Left kidney (tissue), 1 donor: ENCODE measurements at regions not wholly inside any gene's neighbourhood (a gene's known extent, or its start where the extent isn't known, plus 50 kb on each side); places are given as distances from the start of the nearest gene placed in this dataset.
A peak's percentile ranks its signal among the peaks of the same experiment; 100 is the strongest.

ENCODE experiments used
- DNase-seq: peaks from one replicate; pipeline ENCODE4 v3.0.0-alpha.2; 2013

- no peak for DNase-seq
These were observed 205.3 kb upstream of the NAV3 start for GRCh38 chr12:77625441-77625840.

DNA sequence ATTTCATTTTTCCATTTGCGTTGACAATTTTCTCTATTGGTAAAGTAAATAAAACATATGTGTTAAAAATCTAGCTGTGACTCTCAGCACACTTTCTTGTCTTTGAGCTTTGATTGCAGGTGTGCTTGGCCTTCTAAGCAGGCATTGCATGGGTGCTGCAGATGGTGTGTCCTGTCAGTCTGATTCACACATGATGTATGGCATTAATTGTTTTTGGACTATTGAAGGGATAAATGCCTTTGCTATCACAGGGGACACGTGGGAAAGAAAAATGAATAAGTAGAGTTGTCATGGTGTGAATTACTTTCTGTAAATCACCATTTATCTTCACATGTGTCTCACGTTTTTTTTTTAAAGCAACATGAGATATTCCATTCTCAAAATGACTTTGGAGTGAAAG lies 211.3 kb upstream of the NAV3 start:
- no peak for DNase-seq

DNA sequence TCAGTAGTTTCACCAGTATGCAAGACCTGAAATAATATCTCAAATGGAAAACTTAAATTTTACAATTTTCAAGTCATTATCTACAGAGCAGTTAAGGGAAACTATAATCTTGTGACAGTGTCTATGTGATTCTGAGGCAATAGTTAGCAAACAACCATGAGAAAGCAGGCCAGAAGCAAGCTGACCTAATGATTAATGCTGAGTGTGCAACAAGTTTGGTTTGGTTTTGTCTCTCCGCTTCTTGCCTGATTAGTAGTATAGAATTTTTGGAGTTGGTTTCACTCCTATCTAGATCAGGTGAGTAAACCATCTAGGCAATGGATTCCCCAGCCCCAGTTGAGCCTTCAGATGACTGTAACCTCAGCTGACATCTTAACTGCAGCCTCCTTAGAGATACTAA lies 212.9 kb upstream of the NAV3 start:
- no peak for DNase-seq

GRCh38 chr12:77615332-77615731 lies 215.4 kb upstream of the NAV3 start:
- DNase-seq, result no peak

DNA sequence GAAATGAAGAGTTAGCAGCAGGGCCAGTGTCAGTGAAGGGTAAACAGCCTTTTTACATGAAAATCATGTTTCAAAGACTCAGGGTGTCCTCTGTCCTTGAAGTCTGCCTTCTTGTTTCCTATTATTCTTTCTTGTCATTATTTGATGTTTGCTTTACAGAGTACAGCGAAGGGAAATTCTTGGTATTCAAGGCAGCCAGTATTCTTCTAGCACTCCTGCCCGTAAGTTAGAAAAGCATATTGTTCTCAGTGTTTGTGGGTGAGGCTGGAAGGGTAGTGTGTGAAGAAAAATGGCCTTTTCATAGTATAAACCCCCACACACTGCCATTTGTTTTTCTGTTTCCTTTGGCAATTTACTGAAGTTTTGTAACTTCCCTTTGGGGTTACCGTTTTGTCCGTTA lies 217.3 kb upstream of the NAV3 start:
- DNase-seq, result no peak

DNA sequence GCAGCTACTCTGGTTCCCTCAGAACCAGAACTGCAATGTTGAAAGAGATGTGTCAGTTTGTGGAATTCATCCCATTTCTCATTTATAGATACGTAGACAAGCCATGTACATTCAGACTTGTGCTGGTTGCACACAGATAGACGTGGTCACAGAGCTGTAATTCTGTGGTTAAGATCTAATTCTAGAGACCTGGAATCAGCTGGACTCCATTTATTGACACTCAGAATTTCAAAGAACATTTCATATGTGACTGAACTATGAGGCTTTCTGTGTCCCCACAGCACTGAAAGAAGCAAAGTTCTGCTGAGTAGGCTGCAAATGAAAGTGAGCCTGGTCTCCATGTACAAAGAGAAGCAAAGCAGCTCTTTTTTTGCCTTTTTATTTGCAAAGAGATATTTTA lies 220.2 kb upstream of the NAV3 start:
- DNase-seq, result no peak

GRCh38 chr12:77609016-77609415 lies 221.7 kb upstream of the NAV3 start:
- DNase-seq, result no peak

DNA sequence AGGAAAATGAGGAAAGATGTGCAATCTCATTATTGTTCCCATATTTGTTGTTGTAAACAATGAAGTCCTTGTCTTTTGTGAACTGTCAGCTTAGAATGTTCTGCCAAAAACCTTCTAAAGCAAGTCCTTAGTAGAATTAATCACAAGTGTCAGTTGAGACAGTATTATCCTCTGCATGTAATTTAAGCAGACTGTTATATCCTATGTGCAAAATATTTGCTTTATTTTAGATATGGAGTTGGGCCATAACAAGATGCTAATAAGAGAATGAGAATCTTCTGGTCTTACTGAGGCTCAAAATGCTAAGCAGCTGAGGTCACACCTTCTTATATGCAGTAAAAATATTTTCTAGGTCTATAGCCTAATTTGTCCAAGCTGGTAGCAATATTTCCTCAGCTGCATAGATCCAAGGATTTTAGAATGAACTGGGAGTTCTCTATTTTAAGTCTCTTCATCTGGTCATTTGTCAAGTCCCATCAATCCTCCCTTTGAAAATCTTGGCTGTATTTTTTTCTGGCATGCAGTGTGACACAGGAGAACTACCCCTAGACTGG lies 222.3 kb upstream of the NAV3 start:
- peak; percentile 24 for DNase-seq

- DNase-seq, result no peak
These were observed 224.3 kb upstream of the NAV3 start for GRCh38 chr12:77606348-77606747.

DNA sequence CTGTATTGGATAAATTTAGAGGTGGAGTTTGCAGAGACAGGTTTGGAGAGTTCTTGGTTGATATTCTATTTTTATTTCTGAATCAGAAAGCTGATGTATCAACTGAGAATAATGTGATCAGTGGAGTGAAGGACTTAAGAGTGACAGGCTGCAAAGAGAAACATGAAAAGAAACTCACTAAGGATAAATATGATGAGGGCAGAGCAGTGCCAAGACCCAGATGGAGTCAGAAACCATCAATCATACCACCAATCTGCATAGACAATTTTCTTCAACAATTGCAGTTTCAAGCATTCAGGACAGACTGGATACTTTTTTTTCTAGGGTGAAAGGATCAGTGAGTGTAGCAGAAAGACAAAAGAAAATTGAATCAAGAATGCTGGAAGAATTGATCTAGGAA lies 226.7 kb upstream of the NAV3 start:
- no peak for DNase-seq

DNA sequence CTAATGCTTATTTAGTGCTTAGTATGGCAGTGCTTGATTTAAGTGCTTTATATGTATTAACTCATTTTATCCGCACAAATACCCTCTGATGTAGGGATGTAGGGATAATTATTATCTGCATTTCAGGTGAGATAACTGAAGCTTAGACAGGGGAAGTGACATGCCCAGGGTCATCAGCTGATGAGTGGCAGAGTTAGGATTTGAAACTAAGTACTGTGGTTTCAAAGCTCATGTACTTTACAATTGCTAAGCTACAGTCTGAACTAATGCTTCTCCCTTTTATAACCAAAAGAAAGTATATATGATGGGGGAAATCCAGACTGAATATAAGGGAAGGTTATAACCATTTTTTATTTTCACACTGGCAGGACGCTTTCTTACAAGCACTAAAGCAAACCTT lies 229.6 kb upstream of the NAV3 start:
- no peak for DNase-seq

GRCh38 chr12:77600468-77600843 lies 230.2 kb upstream of the NAV3 start:
- DNase-seq, result no peak

- DNase-seq, result no peak
These were observed 230.8 kb upstream of the NAV3 start for GRCh38 chr12:77599782-77600467.

GRCh38 chr12:77594366-77594765 lies 236.3 kb upstream of the NAV3 start:
- no peak for DNase-seq

GRCh38 chr12:77592836-77593235 lies 237.9 kb upstream of the NAV3 start:
- DNase-seq, result no peak

- no peak for DNase-seq
These were observed 238.5 kb upstream of the NAV3 start for GRCh38 chr12:77591959-77592743.

- DNase-seq, result no peak
These were observed 240.4 kb upstream of the NAV3 start for GRCh38 chr12:77590306-77590705.

DNA sequence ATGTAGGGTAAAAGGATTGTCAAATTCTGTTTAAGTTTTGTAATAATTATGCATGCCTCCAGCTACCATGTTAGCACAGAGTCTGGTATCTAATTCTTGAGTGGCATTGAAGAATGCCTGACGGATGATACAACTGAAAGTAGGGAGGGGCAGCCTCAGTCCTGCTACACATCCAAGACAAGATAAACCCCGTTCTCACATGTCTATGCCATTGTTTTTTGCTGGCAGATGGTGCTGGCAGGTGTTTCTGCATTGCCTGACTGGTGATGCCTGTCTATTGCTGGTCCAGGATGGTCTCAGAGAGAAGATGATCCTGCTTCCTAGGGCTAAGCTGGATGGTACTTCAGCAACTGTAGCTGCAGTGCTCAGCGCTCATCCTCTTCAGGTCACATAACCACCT lies 245.8 kb upstream of the NAV3 start:
- DNase-seq, result no peak

DNA sequence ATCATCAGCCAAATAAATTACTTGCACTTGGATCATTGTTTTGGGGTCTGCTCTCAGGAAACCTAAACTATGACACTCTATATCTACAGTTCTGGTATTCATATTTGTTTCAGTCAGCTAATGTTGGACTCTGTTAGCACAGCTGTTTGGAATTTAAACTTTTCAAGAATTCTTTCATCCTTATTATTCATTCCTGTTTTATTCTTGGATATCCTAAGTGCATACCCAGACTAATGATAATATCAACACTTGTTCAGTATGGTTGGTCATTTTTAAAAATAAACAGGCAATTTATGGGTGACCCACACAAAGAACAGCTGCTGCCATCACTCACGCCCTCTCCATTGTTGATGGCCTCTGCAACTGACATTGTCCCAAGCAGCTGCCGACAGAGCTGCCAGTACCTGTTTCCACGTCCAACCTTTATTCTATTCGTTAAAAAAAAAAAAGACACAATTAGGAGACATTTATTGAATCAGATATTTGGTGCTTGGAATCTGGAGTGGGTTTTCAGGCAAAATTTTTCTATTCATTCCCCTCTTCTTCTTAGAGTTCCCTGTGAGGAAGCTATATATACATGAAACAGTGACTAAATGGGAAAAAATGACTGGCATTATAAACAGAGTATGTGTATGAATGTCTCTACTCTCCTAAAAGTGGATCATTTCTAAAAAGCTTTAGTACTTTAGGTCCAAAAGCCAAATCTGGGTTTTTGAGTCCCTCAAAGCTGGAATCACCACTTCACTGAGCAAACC lies 252.1 kb upstream of the NAV3 start:
- DNase-seq, result no peak

GRCh38 chr12:77577791-77578190 lies 252.9 kb upstream of the NAV3 start:
- no peak for DNase-seq

DNA sequence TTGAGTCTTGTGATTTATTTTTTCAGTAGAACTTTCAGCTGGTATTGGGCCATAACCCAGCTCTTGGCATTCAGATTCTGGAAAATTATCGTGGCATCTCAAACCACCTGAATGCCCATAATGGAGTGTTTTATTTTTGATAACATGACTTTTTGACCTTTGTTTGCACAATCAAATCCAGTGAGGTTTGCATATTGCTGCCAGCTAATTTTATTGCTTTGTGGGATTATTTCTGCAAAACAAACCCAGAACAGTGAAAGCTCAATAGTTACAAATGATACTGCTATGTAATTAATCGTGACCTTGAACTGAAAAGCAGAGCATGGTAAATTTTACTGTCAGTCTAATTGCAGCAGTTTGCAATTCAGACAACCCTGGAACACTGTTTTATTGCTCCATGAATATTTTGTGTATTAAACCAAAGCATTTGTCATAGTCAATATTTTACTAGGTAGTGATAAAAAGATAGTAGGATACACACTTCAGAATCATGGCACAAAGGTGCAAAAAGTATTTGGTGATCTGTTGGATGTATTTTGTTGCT lies 255.2 kb upstream of the NAV3 start:
- DNase-seq, result no peak

- DNase-seq, result no peak
These were observed 258.3 kb upstream of the NAV3 start for GRCh38 chr12:77572371-77572770.

GRCh38 chr12:77571768-77572167 lies 258.9 kb upstream of the NAV3 start:
- DNase-seq, result no peak
